ENCODE measurements at regions not wholly inside any gene's neighbourhood (a gene's known extent, or its start where the extent isn't known, plus 50 kb on each side); places are given as distances from the start of the nearest gene placed in this dataset.
A peak's percentile ranks its signal among the peaks of the same experiment; 100 is the strongest.

- H3K4me3 ChIP-seq (replicated peaks in 1 of 2; ENCODE audit: low read depth in 2 of 2, low read length in 2 of 2), result peak overlapping the region; percentile 39 to 52
- TF ChIP-seq, protein P1, sequence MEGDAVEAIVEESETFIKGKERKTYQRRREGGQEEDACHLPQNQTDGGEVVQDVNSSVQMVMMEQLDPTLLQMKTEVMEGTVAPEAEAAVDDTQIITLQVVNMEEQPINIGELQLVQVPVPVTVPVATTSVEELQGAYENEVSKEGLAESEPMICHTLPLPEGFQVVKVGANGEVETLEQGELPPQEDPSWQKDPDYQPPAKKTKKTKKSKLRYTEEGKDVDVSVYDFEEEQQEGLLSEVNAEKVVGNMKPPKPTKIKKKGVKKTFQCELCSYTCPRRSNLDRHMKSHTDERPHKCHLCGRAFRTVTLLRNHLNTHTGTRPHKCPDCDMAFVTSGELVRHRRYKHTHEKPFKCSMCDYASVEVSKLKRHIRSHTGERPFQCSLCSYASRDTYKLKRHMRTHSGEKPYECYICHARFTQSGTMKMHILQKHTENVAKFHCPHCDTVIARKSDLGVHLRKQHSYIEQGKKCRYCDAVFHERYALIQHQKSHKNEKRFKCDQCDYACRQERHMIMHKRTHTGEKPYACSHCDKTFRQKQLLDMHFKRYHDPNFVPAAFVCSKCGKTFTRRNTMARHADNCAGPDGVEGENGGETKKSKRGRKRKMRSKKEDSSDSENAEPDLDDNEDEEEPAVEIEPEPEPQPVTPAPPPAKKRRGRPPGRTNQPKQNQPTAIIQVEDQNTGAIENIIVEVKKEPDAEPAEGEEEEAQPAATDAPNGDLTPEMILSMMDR (IDR thresholded peaks at IDR 0.05; ENCODE audit: low read depth, low read length), result no peak
Measured at GRCh38 chr3:194070634-194071409, 65.1 kb upstream of the HES1 start.

GRCh38 chr3:194072097-194072428, 63.9 kb upstream of the HES1 start:
- TF ChIP-seq, protein P1 (IDR thresholded peaks at IDR 0.05; ENCODE audit: low read depth, low read length), result no peak
- no peak for DNase-seq (ENCODE audit: low read depth in 2 of 2)

More at GRCh38 chr3:194070634-194071409, 65.1 kb upstream of the HES1 start:
- peak; percentile 91 to 95 for DNase-seq (ENCODE audit: low read depth in 2 of 2)

DNA sequence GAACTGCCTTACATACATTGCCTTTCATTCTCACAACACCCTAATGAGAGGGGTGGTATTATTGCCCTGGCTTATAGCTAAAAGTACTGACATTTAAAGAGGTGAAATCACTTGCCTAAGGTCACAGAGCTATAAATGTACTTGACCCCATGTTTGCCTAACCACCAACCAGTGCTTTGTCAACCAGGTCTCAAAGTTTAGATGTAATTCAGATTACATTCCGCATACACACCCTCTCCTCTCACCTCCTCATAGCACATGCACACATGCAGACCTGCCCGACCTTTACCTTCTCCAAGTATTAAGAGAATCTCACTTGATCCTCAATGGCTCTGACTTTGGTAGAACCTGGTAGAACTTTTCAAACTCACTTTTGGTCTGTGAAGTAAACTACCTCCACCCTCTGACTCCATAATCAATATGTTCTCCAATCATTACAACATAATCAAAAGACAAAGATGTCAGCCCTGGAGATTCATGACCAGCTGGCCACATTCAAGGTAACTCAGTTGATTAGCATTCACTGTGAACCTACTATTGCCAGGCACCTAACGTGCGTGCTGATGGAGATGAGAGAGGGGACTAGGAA, 63.2 kb upstream of the HES1 start:
- no peak for DNase-seq (ENCODE audit: low read depth in 2 of 2)
- no peak overlapping the region for H3K4me3 ChIP-seq (replicated peaks in 1 of 2; ENCODE audit: low read depth in 2 of 2, low read length in 2 of 2)
- TF ChIP-seq, protein P1 (IDR thresholded peaks at IDR 0.05; ENCODE audit: low read depth, low read length), result no peak

More at GRCh38 chr3:194072097-194072428, 63.9 kb upstream of the HES1 start:
- no peak overlapping the region for H3K4me3 ChIP-seq (replicated peaks in 1 of 2; ENCODE audit: low read depth in 2 of 2, low read length in 2 of 2)

GRCh38 chr3:194073926-194074325, 62.0 kb upstream of the HES1 start:
- TF ChIP-seq, protein P1 (IDR thresholded peaks at IDR 0.05; ENCODE audit: low read depth, low read length), result no peak
- no peak overlapping the region for H3K4me3 ChIP-seq (replicated peaks in 1 of 2; ENCODE audit: low read depth in 2 of 2, low read length in 2 of 2)
- no peak for DNase-seq (ENCODE audit: low read depth in 2 of 2)

- TF ChIP-seq, protein P1 (IDR thresholded peaks at IDR 0.05; ENCODE audit: low read depth, low read length), result no peak
- H3K4me3 ChIP-seq (replicated peaks in 1 of 2; ENCODE audit: low read depth in 2 of 2, low read length in 2 of 2), result no peak overlapping the region
- DNase-seq (ENCODE audit: low read depth in 2 of 2), result no peak
Measured at GRCh38 chr3:194075088-194075615, 60.8 kb upstream of the HES1 start.

GRCh38 chr3:194075802-194076460, 60.0 kb upstream of the HES1 start:
- no peak for DNase-seq (ENCODE audit: low read depth in 2 of 2)
- no peak overlapping the region for H3K4me3 ChIP-seq (replicated peaks in 1 of 2; ENCODE audit: low read depth in 2 of 2, low read length in 2 of 2)
- TF ChIP-seq, protein P1 (IDR thresholded peaks at IDR 0.05; ENCODE audit: low read depth, low read length), result no peak
